Lung microvascular endothelial cell (primary cell): ENCODE measurements at regions not wholly inside any gene's neighbourhood (a gene's known extent, or its start where the extent isn't known, plus 50 kb on each side); places are given as distances from the start of the nearest gene placed in this dataset.

Experiments
- DNase-seq, 2 donors: peaks; one replicate each; pipeline versions ENCODE4 v3.0.0 to v3.0.0-alpha.2; 2010; ENCODE audit warnings: low read depth in 2 of 2

DNA sequence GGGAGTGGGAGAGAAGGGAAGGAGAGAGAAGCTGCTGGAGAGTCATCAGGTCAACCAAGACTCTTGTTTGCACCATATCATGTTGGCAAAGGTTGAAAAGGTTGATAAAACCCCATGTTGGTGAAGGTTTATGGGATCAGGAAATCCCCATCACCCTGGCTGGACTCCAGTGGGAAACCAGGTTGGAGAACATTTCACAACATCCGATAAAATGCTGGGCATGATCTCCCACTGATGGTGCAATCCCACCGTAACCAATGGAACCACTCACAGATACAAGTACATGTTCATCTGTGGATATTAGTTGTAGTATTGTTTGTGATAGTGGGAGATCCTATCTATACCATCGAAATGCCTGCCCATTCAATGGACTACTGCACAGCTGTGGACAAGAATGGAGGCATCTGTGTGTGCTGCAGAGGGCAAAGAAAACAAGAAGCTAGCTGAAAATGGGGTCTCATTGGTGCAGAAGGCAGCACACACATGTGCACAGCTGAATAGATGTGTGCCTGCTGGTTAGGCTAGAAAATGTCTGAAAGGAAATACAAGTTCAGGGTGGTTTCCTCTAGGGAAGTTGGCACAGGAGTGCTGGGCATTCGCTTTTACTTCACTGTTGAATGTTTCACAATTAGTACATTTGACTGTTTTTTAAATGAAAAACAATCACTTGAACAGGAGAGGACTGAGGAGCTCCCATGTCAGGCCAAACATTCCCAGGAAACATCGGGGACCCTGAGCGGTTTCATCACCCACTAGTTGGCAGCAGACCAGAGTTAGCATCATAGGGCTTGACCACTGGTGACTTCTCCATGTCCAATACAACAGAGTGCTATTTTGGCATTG, 80.4 kb upstream of the MGMT start:
- DNase-seq: peak in 1 of 2 donors; percentile 52

DNA sequence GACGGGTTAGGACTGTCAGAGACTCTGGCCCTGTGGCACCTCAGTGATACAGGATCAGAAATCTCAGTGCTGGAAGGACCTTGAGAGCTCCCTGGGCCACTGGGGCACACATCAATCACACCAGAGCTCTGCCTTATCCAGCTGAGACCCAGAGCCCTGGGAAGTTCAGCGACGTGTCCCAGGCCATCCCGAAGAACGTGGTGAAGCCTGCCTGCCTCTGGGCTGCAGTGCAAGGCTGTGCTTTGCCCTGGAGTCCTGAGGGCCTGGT, 79.8 kb upstream of the MGMT start:
- no peak for DNase-seq

- DNase-seq: no peak
Observed at GRCh38 chr10:129388435-129388834, 78.6 kb upstream of the MGMT start.

DNA sequence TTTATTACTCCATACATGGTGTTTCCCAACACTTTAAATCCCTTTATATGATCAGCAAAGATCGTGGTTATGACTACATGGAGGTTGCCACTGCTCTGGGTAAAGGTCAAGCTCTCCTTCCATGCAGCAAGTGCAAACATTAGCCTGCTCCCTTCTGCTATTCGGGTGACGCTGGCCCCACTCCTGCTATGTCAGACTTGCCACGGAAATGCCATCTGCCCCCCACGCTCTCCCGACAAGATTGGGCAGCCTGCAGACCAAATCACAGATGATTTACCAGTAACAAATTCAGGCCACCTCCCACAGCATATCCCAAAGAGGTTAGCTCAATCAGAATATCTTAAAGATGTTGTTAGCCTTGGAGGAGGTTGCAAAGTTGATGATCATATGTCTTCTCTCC, 77.8 kb upstream of the MGMT start:
- DNase-seq: no peak

DNA sequence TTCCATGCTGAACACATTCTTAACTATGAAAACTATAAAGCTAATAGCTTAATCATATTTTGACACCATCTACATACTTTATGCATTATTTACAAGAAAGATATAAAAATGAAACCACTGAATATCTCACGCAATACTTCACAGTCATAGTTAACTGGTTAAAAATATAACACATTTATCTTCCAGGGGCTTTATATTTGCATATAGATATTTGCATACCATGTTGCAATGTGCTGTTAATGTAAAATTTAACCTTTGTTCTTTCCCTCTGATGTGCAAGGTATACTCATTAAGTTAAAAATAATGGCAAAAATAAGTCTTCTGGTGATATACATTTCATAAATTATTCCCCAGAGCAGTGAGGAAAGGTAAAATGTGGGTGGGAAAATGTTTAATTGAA, 76.9 kb upstream of the MGMT start:
- no peak for DNase-seq

- no peak for DNase-seq
Observed at GRCh38 chr10:129390726-129391125, 76.3 kb upstream of the MGMT start.

DNA sequence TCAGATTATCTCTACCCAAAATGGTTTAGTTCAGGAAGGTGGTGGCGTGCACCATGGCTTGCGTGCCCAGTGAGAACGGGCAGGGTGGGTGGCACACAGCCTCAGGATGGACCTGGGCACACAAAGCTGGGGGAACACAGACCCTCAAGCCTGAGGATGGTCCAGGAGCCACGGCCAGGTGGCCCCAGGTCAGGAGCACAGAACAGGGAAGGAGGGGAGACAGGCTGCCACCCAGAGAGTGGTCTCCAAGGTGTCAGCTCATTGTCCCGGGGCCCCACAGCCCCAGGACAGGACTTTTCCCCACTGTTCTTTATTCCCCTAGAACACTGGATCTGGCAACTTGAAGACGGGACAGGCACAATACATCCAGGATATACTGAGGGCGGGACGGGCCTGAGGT, 75.6 kb upstream of the MGMT start:
- DNase-seq: no peak

DNA sequence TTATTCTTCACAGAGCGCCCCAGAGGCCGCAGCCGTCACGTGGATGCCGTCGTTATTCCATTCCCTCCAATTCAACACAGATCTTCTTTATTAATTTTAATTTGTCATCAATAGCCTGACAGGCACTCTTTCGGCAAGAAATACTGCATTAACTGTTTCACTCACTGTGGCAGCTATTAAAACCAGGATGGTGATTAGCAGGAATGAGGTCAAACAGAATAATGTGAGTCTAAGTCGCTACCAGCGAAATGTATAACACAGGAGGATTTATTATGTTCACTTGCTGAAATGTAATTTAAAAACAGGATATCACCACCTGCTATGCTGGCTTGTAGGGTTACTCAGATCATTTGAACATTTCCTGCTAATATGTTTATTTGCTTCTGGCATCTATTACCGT, 74.2 kb upstream of the MGMT start:
- DNase-seq: no peak

DNA sequence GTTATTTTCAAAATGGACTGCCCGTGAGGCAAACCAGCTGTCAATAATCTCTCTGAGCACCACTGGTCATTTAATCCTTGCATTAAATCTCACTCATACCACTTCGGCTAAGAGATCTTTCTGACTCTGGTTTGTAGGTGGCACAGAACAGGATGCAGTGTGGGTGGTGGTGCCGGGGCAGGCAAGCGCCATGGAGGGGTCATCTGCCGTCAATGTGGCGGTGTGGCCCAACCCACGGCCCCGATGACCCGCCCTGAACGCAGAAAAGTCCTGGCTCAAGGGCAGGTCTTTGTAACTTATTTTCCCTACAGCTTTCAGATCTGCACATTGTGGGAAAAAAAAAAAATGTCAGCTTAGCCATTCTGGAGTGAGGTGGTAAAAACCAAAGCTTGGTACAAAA, 73.2 kb upstream of the MGMT start:
- no peak for DNase-seq

GRCh38 chr10:129394518-129395328, 72.3 kb upstream of the MGMT start:
- no peak for DNase-seq

GRCh38 chr10:129396021-129396722, 70.9 kb upstream of the MGMT start:
- DNase-seq: no peak

DNA sequence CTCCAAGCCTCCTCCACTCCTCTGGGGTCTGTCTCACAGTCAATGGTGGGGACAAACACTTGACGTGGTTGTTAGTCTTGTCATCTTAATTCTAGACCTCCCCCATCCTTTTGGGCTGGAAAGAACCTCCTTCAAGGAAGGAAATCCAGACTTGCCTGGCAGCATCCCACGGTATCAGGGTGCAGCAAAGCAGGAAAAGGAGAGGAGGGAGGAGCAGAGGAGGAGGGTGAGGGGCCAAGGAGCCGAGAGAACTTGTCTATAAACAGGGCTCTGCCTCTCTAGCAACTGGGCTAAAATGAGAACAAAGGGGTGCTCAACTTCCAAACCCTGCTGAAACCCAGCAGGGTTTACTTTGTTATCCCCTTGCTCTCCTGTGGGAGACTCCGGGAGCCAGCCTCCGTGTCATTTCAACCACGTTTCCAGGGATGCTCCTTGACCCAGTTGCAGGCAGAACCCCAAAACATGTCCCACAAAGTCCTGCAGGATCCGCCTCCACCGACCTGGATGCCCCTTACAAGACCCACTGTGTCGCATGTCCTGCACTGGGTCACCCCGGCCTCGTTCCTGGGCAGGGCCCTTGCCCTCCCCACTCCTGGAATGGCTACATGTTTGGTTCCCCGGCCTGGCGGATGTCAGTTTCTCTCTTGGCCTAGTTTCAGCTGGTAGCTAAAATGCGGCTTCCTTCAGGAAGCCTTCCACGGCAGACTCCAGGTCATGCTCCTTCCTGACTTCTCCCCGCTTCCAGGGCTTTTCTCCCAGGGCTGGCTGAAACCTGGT, 69.7 kb upstream of the MGMT start:
- no peak for DNase-seq

DNA sequence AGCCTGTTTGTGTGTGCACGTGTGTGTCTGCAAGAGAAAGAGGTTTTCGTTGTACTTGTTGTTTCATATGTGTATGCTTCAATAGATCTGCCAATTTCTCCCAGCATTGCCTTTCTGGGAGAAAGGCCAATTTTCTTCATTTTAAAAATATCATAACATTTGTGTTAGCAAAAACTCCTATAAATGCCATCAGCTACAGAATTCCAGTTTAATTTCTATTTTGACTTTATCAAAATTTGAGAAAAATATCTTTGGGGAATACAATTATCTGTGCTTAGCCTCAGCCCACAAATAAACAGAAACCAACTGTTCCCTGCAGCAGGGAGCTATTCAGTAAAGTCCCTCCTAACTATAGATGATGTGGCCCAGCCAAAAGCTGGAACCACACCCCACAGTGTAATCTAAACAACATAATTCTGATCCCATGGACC, 68.3 kb upstream of the MGMT start:
- no peak for DNase-seq

DNA sequence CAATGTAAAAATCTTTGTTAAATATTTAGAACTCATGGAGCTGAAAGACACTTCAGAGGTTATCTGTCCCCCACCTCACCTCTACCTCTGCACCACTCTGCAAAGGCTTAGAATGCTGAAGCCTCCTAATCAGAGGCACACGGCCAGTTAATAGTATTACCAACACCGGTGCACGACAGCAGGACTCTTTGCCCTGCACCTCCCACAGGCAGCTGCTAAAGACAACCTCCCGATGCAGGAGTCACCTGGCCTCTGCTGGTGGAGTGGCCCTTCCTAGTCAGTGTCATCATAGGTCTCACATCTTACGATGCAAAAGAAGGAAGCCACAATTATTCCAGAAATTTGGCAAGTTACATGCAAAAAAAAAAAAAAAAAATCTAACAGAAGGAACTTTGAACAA, 66.6 kb upstream of the MGMT start:
- DNase-seq: no peak

DNA sequence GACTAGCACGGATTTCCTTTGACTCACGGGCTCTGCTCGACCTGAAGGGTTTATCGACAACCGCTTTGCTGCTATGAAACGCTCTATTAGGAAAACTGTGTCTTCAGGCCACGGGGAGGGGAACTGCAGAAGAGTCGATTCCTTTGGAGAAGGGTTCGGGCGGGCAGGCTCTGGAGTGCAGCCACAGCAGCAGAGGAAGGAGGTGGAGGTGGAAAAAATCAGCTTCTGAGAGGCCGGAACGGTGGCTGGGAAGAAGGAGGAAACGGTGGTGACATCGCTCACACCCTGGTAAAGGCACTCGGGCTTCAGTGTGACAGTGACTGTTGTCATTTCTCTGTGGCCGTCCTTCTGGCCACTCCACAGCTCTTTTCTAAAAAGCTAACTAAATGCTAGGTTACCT, 64.6 kb upstream of the MGMT start:
- no peak for DNase-seq

- no peak for DNase-seq
Observed at GRCh38 chr10:129404091-129404490, 63.0 kb upstream of the MGMT start.

GRCh38 chr10:129405389-129405788, 61.7 kb upstream of the MGMT start:
- no peak for DNase-seq

GRCh38 chr10:129410688-129411392, 56.2 kb upstream of the MGMT start:
- peak in 1 of 2 donors; percentile 17 for DNase-seq

DNA sequence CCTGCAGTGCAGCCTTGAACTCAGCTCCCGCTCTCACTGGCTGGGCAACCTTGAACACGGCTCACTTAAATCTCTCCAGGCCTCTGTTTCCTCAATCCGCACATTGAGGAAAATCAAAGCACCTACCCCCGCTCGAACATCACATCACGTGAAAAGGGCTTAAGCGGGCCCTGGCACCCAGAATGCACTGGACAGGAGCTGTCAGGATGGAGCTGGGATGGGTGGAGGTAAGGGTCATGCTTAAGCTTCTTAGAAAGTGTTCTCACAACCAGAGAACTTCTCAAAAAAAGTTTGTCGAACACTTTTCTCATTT, 55.7 kb upstream of the MGMT start:
- no peak for DNase-seq

DNA sequence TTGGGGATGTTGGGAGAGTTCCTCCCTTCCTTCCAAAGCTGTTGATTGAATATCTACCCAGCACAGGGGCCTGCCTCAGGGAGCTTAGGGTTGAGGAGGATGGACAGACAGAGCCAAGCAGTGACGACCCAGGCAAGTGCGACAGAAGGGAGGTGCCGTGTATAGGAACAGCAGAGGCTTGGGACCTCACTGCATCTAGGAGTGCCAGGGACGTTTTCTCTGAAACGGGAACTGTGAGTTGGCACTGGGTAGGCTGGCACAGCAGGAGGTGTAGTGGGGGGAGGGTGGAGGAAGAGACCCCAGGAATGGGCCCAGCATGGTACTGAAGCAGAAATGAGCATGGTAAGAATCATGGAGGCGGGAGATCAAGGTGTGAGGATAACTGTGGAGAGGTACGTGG, 55.3 kb upstream of the MGMT start:
- no peak for DNase-seq

DNA sequence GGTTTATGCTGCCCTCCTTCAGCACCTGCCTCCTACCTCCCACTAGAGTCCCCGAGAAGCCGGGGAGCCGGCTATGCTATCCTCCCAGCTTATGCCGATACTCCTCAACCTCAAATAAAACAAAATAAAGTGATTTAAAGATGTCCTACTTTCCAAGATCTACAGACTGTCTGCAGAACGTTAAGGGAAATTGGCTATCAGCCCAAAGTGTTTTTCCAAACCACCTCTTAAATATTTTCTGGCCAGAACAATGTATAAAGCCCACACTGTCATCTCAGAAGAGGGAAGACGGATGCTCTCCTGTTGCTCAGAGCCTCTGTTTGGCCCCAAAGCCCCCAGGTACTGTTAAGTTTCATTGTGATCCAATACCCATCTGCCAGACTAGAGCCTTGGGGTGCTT, 54.0 kb upstream of the MGMT start:
- DNase-seq: no peak
